ENCODE measurements at regions not wholly inside any gene's neighbourhood (a gene's known extent, or its start where the extent isn't known, plus 50 kb on each side); places are given as distances from the start of the nearest gene placed in this dataset.

DNA sequence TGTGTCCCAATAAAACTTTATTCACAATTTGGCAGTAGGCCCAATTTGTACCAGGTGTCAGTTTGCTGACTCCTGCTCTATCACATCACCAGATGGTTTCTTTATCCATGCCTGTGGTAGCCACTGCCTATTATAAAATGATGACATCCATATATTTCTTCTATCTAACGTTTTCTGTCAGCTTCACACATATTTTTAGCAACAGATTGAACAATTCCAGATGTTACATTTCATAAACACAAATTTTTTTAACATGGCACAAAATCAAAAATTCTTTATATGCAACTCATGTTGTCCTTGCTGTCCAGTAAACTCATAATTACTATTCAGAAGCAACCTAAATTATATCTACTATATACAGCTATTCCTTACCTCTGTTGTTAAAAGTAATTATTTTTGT lies 1371.6 kb downstream of the NSUN3 start:
- intact Hi-C loops (cut with micrococcal nuclease) = no loop called here
- Mint-ChIP-seq H3K9me3 (peaks cover 7 to 15% of the 10 kb centered on the region in 2 donors), H3K4me3 (no peak overlapping the region), H3K27ac (no peak overlapping the region), H3K27me3 (ENCODE audit: low read depth in 2 of 2) (no peaks in the 10 kb centered on the region), H3K4me1 (no peaks in the 10 kb centered on the region), H3K36me3 (no peaks in the 10 kb centered on the region)
- Histone ChIP-seq H3K27ac (ENCODE audit: low read length) (no peak overlapping the region), H3K4me1 (ENCODE audit: control insufficient read depth, insufficient read depth, low read length) (no peaks in the 10 kb centered on the region), H3K4me3 (ENCODE audit: low read length) (no peak overlapping the region), H3K9me3 (ENCODE audit: control insufficient read depth, insufficient read depth, low read length) (peaks cover 5% of the 10 kb centered on the region), H3K27me3 (ENCODE audit: control insufficient read depth, insufficient read depth, low read length) (no peaks in the 10 kb centered on the region), H3K36me3 (ENCODE audit: control insufficient read depth, insufficient read depth, low read length) (no peaks in the 10 kb centered on the region)
- WGBS (ENCODE audit: insufficient coverage) = 24% methylated on average over 1 of the region's 1 CpG
- DNase-seq (no peak), ATAC-seq (no peak)
- no peak for TF ChIP-seq CTCF (IDR thresholded peaks at IDR 0.05)

DNA sequence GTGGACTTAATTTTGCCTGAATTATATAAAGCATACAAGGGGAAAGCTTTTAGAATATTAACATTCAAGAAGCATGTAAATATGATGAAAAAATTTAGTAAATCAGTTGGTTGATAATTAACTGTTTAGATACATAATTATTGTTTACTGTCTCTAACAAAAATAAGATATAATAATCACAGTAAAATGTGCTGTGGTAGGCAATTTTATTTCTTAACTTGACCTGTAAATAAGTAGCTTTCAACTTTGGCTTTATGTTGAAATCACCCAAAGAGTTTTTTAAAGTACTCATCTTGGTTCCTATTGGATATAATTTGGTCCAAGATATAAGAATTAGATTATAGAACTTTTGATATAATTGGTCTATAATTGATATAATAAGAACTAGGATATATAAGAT lies 1374.5 kb downstream of the NSUN3 start:
- intact Hi-C loops (cut with micrococcal nuclease) = no loop called here
- H3K36me3 Mint-ChIP-seq = peaks cover 6% of the 10 kb centered on the region
- Histone ChIP-seq H3K4me1 (ENCODE audit: control insufficient read depth, insufficient read depth, low read length) (no peaks in the 10 kb centered on the region), H3K9me3 (ENCODE audit: control insufficient read depth, insufficient read depth, low read length) (no peaks in the 10 kb centered on the region), H3K36me3 (ENCODE audit: control insufficient read depth, insufficient read depth, low read length) (no peaks in the 10 kb centered on the region), H3K4me3 (ENCODE audit: low read length) (no peak overlapping the region), H3K27ac (ENCODE audit: low read length) (no peak overlapping the region), H3K27me3 (ENCODE audit: control insufficient read depth, insufficient read depth, low read length) (no peaks in the 10 kb centered on the region)
- peaks cover 11 to 21% of the 10 kb centered on the region in 2 donors for H3K9me3 Mint-ChIP-seq
- DNase-seq = no peak
- no peak overlapping the region for H3K4me3 Mint-ChIP-seq
- H3K27me3 Mint-ChIP-seq (ENCODE audit: low read depth in 2 of 2) = no peaks in the 10 kb centered on the region
- no peak overlapping the region for H3K27ac Mint-ChIP-seq
- no peak for TF ChIP-seq CTCF (IDR thresholded peaks at IDR 0.05)
- no peak for ATAC-seq
- H3K4me1 Mint-ChIP-seq = no peaks in the 10 kb centered on the region

DNA sequence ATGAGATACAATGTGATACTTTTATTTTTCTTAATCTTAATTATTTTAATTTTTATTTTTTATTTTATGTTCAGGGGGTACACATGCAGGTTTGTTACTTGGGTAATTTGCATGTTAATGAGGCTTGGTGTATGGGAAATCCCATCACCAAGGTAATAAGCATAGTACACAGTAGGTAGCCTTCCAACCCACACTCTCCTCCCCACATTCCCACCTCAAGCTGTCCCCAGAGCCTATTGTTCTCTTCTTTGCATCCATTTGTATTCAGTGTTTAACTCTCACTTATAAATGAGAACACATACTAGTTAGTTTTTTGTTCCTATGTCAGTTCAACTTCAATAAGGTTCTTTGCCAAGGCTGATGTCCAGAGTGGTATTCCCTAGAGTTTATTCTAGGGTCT lies 1375.4 kb downstream of the NSUN3 start:
- H3K27me3 Mint-ChIP-seq (ENCODE audit: low read depth in 2 of 2) = no peaks in the 10 kb centered on the region
- TF ChIP-seq CTCF (IDR thresholded peaks at IDR 0.05) = no peak
- intact Hi-C loops (cut with micrococcal nuclease) = no loop called here
- H3K4me1 Mint-ChIP-seq = no peaks in the 10 kb centered on the region
- Histone ChIP-seq H3K4me1 (ENCODE audit: control insufficient read depth, insufficient read depth, low read length) (no peaks in the 10 kb centered on the region), H3K9me3 (ENCODE audit: control insufficient read depth, insufficient read depth, low read length) (no peaks in the 10 kb centered on the region), H3K27ac (ENCODE audit: low read length) (no peak overlapping the region), H3K36me3 (ENCODE audit: control insufficient read depth, insufficient read depth, low read length) (no peaks in the 10 kb centered on the region), H3K27me3 (ENCODE audit: control insufficient read depth, insufficient read depth, low read length) (no peaks in the 10 kb centered on the region), H3K4me3 (ENCODE audit: low read length) (no peak overlapping the region)
- peaks cover 6% of the 10 kb centered on the region for H3K36me3 Mint-ChIP-seq
- DNase-seq = no peak
- H3K27ac Mint-ChIP-seq = no peak overlapping the region
- peaks cover 11 to 21% of the 10 kb centered on the region in 2 donors for H3K9me3 Mint-ChIP-seq
- no peak overlapping the region for H3K4me3 Mint-ChIP-seq
- ATAC-seq = no peak

GRCh38 chr3:95442766-95443165 lies 1371.6 kb upstream of the EPHA6 start:
- ATAC-seq (no peak), DNase-seq (no peak)
- Mint-ChIP-seq H3K4me1 (no peaks in the 10 kb centered on the region), H3K4me3 (no peak overlapping the region), H3K9me3 (peaks cover 9 to 24% of the 10 kb centered on the region in 2 donors), H3K36me3 (peaks cover 6% of the 10 kb centered on the region), H3K27ac (no peak overlapping the region), H3K27me3 (ENCODE audit: low read depth in 2 of 2) (no peaks in the 10 kb centered on the region)
- H3K36me3 ChIP-seq (ENCODE audit: control insufficient read depth, insufficient read depth, low read length) = no peaks in the 10 kb centered on the region
- no peaks in the 10 kb centered on the region for H3K9me3 ChIP-seq (ENCODE audit: control insufficient read depth, insufficient read depth, low read length)
- no CpG with 5 or more reads among the region's 2 CpGs for WGBS (ENCODE audit: insufficient coverage)
- no peak overlapping the region for H3K27ac ChIP-seq (ENCODE audit: low read length)
- no peak overlapping the region for H3K4me3 ChIP-seq (ENCODE audit: low read length)
- no peaks in the 10 kb centered on the region for H3K4me1 ChIP-seq (ENCODE audit: control insufficient read depth, insufficient read depth, low read length)
- TF ChIP-seq CTCF (IDR thresholded peaks at IDR 0.05) = no peak
- intact Hi-C loops (cut with micrococcal nuclease) = no loop called here
- H3K27me3 ChIP-seq (ENCODE audit: control insufficient read depth, insufficient read depth, low read length) = no peaks in the 10 kb centered on the region

Measured in natural killer cell (primary cell).